Epithelial cell of proximal tubule (primary cell): ENCODE measurements at regions not wholly inside any gene's neighbourhood (a gene's known extent, or its start where the extent isn't known, plus 50 kb on each side); places are given as distances from the start of the nearest gene placed in this dataset.
A peak's percentile ranks its signal among the peaks of the same experiment; 100 is the strongest.

Experiments
- DNase-seq: peaks from one replicate; pipeline ENCODE4 v3.0.0-alpha.2; 2011; ENCODE audit warnings: low read depth
- H3K4me3 ChIP-seq: 2 replicates; pipeline ENCODE4 v1.5.1; 2011; ENCODE audit warnings: low read depth, mild to moderate bottlenecking, low read length
- TF ChIP-seq, protein P1 (sequence below): conservative IDR thresholded peaks from 2 replicates; pipeline ENCODE4 v1.5.1; 2012; ENCODE audit warnings: low read depth, mild to moderate bottlenecking, low read length

DNA sequence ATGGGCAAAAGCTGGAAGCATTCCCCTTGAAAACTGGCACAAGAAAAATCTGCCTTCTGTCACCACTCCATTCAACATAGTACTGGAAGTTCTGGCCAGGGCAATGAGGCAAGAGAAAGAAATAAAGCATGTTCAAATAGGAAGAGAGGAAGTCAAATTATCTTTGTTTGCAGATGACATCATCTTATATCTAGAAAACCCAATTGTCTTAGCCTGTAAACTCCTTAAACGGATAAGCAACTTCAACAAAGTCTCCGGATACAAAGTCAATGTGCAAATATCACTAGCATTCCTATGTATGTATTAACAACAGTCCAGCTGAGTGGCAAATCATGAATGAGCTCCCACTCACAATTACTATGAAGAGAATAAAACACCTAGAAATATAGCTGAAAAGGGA lies 1579.3 kb downstream of the SUCLG1 start:
- no peak overlapping the region for H3K4me3 ChIP-seq
- no peak for DNase-seq
- TF ChIP-seq, protein P1, sequence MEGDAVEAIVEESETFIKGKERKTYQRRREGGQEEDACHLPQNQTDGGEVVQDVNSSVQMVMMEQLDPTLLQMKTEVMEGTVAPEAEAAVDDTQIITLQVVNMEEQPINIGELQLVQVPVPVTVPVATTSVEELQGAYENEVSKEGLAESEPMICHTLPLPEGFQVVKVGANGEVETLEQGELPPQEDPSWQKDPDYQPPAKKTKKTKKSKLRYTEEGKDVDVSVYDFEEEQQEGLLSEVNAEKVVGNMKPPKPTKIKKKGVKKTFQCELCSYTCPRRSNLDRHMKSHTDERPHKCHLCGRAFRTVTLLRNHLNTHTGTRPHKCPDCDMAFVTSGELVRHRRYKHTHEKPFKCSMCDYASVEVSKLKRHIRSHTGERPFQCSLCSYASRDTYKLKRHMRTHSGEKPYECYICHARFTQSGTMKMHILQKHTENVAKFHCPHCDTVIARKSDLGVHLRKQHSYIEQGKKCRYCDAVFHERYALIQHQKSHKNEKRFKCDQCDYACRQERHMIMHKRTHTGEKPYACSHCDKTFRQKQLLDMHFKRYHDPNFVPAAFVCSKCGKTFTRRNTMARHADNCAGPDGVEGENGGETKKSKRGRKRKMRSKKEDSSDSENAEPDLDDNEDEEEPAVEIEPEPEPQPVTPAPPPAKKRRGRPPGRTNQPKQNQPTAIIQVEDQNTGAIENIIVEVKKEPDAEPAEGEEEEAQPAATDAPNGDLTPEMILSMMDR = no peak

DNA sequence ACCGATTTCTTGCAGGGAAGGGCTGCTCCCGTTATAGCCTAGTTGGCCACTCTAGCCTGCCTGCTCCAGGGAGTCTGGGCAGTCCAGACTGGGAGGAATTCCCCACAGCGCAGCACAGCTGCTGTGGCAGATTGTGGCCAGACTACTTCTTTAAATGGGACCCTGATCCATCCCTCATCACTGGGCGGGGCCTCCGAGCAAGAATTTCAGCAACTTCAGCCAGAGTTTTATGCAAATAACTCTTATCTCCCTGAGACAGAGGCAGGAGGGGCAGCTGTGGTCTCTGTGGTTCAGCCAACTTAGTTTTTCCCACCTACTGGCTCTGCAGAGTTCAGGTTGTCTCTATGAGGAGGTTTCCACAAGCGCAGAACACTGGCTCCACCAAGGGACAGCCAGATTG lies 1583.2 kb downstream of the SUCLG1 start:
- H3K4me3 ChIP-seq = no peak overlapping the region
- no peak for DNase-seq
- TF ChIP-seq, protein P1 = no peak

DNA sequence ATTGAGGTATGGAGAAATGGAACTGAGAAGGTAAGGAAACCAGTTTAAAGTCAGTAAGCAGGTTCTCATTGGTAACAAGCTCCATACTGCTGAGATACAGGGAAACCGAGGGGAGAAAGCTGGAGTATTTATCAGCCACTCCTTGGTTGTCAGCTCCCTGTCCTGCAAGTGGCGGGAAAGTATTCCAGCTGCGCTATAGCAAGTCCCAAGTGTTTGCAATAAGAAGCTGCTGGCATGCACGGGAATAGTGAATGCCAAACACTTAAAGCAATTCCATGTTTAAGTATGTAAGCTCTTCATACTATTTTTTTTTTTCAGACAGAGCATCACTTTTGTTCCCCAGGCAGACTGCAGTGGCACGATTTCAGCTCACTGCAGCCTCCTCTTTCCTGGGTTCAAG lies 1601.1 kb downstream of the SUCLG1 start:
- H3K4me3 ChIP-seq = no peak overlapping the region
- TF ChIP-seq, protein P1 = no peak
- DNase-seq = no peak

- no peak for DNase-seq
- TF ChIP-seq, protein P1 = no peak
- no peak overlapping the region for H3K4me3 ChIP-seq
Observed at GRCh38 chr2:82853299-82853698, 1605.8 kb downstream of the SUCLG1 start.

DNA sequence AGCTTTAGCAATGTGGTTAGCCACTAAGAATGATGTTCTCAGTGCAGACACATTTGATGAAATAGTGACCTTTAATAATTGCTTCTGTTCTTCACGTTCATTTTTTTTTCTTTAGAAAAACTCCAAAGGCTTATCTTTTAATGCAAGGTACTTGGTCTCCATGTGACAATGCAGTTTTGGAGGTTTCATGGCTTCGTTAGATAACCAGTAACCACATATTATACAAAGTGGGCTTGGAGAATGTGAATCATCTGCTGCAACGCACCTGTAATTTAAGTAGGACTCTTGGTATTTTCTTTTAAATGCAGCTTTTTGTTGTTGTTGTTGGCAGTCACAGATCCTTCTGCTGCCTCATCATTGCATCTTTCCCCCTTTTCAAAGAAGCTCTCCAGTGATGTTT lies 1606.3 kb downstream of the SUCLG1 start:
- no peak for DNase-seq
- TF ChIP-seq, protein P1 = no peak
- no peak overlapping the region for H3K4me3 ChIP-seq

DNA sequence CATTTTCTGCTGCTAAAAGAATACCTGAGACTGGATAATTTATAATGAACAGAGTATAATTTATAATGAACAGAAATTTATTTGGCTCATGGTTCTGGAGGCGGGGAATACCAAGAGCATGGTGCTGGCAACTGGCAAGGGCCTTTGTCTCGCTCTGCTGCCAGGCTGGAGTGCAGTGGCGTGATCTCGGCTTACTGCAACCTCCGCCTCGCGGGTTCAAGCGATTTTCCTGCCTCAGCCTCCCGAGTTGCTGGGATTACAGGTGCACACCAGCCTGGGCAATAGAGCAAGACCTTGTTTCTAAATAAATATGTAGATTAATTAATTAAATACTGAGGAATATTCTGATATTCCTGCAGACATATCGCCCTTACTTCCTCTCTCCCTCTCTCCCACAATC lies 1610.8 kb downstream of the SUCLG1 start:
- TF ChIP-seq, protein P1 = no peak
- DNase-seq = no peak
- H3K4me3 ChIP-seq = no peak overlapping the region

GRCh38 chr2:82839036-82839435 lies 1620.0 kb downstream of the SUCLG1 start:
- TF ChIP-seq, protein P1 = no peak
- no peak overlapping the region for H3K4me3 ChIP-seq
- peak; percentile 36 for DNase-seq
